Kidney glomerular epithelial cell (primary cell): ENCODE measurements at regions not wholly inside any gene's neighbourhood (a gene's known extent, or its start where the extent isn't known, plus 50 kb on each side); places are given as distances from the start of the nearest gene placed in this dataset.
"Not testable (repeated sequence)": the region's sequence is repeated elsewhere in the genome, so short reads cannot be mapped to it uniquely, and the experiment has no call there.

Source experiments
- DNase-seq: peaks from one replicate; lab custom pipeline; 2025; lab: John Stamatoyannopoulos, UW

GRCh38 chr11:24171869-24172268 is 325.0 kb upstream of the LUZP2 start:
- DNase-seq, result no peak

- no peak for DNase-seq
Measured at GRCh38 chr11:24181395-24182047, 315.3 kb upstream of the LUZP2 start.

- not testable (repeated sequence) for DNase-seq
Measured at GRCh38 chr11:24185535-24185934, 311.3 kb upstream of the LUZP2 start.

GRCh38 chr11:24196733-24197132 is 300.1 kb upstream of the LUZP2 start:
- DNase-seq, result no peak

GRCh38 chr11:24198481-24198880 is 298.4 kb upstream of the LUZP2 start:
- no peak for DNase-seq

GRCh38 chr11:24199461-24199860 is 297.4 kb upstream of the LUZP2 start:
- DNase-seq, result no peak

- DNase-seq, result no peak
Measured at GRCh38 chr11:24206030-24206429, 290.8 kb upstream of the LUZP2 start.

- DNase-seq, result no peak
Measured at GRCh38 chr11:24206511-24206910, 290.3 kb upstream of the LUZP2 start.

GRCh38 chr11:24216488-24216887 is 280.4 kb upstream of the LUZP2 start:
- DNase-seq, result no peak

GRCh38 chr11:24217319-24217718 is 279.5 kb upstream of the LUZP2 start:
- DNase-seq, result not testable (repeated sequence)

GRCh38 chr11:24225501-24225900 is 271.4 kb upstream of the LUZP2 start:
- no peak for DNase-seq

GRCh38 chr11:24226606-24227005 is 270.2 kb upstream of the LUZP2 start:
- DNase-seq, result no peak

- no peak for DNase-seq
Measured at GRCh38 chr11:24233041-24233440, 263.8 kb upstream of the LUZP2 start.

- no peak for DNase-seq
Measured at GRCh38 chr11:24234822-24235508, 261.9 kb upstream of the LUZP2 start.

GRCh38 chr11:24238771-24239645 is 257.8 kb upstream of the LUZP2 start:
- DNase-seq, result peak; percentile 13

- DNase-seq, result no peak
Measured at GRCh38 chr11:24239930-24240329, 256.9 kb upstream of the LUZP2 start.

- DNase-seq, result no peak
Measured at GRCh38 chr11:24240496-24241175, 256.2 kb upstream of the LUZP2 start.

GRCh38 chr11:24246715-24247114 is 250.1 kb upstream of the LUZP2 start:
- no peak for DNase-seq

GRCh38 chr11:24247846-24248245 is 249.0 kb upstream of the LUZP2 start:
- DNase-seq, result no peak

- no peak for DNase-seq
Measured at GRCh38 chr11:24249921-24250320, 246.9 kb upstream of the LUZP2 start.

GRCh38 chr11:24253237-24253760 is 243.6 kb upstream of the LUZP2 start:
- no peak for DNase-seq

GRCh38 chr11:24264868-24265267 is 232.0 kb upstream of the LUZP2 start:
- DNase-seq, result no peak
